WTC11 (cell line): ENCODE measurements at regions not wholly inside any gene's neighbourhood (a gene's known extent, or its start where the extent isn't known, plus 50 kb on each side); places are given as distances from the start of the nearest gene placed in this dataset.

Source experiments
- ATAC-seq: fragments of 200-7000 bp; cut with Tn5 transposase; 2 replicates; pipeline ENCODE4 v1.10.0; 2021; ENCODE audit warnings: mild to moderate bottlenecking, moderate library complexity
- CTCF ChIA-PET: fragments of 300-600 bp; sonication (Branson Sonifier 250); formaldehyde crosslinking; loops from one replicate; lab custom pipeline; 2021; ENCODE audit warnings: antibody characterized with exemption; lab: Charles Lee
- POLR2A ChIA-PET: fragments of 350-600 bp; sonication (Branson Sonifier 250); formaldehyde crosslinking; loops from one replicate; lab custom pipeline; 2021; ENCODE audit warnings: antibody characterized with exemption; lab: Charles Lee
- DNase-seq: peaks from one replicate; pipeline ENCODE4 v3.0.0; 2021; ENCODE audit warnings: low spot score
- H3K27ac Mint-ChIP-seq: 2 replicates; pipeline ENCODE4 v1.8.0; 2021; ENCODE audit warnings: mixed read lengths
- H3K27me3 Mint-ChIP-seq: 2 replicates; pipeline ENCODE4 v1.8.0; 2021; ENCODE audit warnings: low read depth, mild to moderate bottlenecking, moderate library complexity, mixed read lengths
- H3K36me3 Mint-ChIP-seq: 2 replicates; pipeline ENCODE4 v1.8.0; 2021; ENCODE audit warnings: mixed read lengths
- H3K4me1 Mint-ChIP-seq: 2 replicates; pipeline ENCODE4 v1.8.0; 2022; ENCODE audit warnings: mixed read lengths
- H3K4me3 Mint-ChIP-seq: 2 replicates; pipeline ENCODE4 v1.8.0; 2021; ENCODE audit warnings: mild to moderate bottlenecking, moderate library complexity, mixed read lengths
- H3K9me3 Mint-ChIP-seq: 2 replicates; pipeline ENCODE4 v1.8.0; 2021; ENCODE audit warnings: mixed read lengths
- AFF4 ChIP-seq: sonication (generic); formaldehyde crosslinking; IDR thresholded peaks from 2 replicates; pipeline ENCODE4 v1.8.1; 2023; ENCODE audit warnings: mild to moderate bottlenecking, missing genetic modification reagents, borderline replicate concordance
- AR ChIP-seq: fragments of 250-450 bp; sonication (Bioruptor Pico); IDR thresholded peaks from 2 replicates; pipeline ENCODE4 v1.9.0; 2021; ENCODE audit warnings: mild to moderate bottlenecking
- ARID4B ChIP-seq: sonication (generic); formaldehyde crosslinking; IDR thresholded peaks from 2 replicates; pipeline ENCODE4 v1.8.0; 2023; ENCODE audit warnings: missing genetic modification reagents, mild to moderate bottlenecking, borderline replicate concordance
- CREB1 ChIP-seq: sonication (generic); formaldehyde crosslinking; IDR thresholded peaks from 2 replicates; pipeline ENCODE4 v1.8.0; 2023; ENCODE audit warnings: mild to moderate bottlenecking, missing genetic modification reagents
- CTCF ChIP-seq: fragments of 200-600 bp; IDR thresholded peaks from 2 replicates; pipeline ENCODE4 v1.8.0; 2022; ENCODE audit warnings: antibody characterized with exemption
- FOXK1 ChIP-seq: sonication (generic); formaldehyde crosslinking; IDR thresholded peaks from 2 replicates; pipeline ENCODE4 v1.8.0; 2022; ENCODE audit warnings: mild to moderate bottlenecking, moderate library complexity, missing genetic modification reagents
- IRF2 ChIP-seq: sonication (generic); formaldehyde crosslinking; IDR thresholded peaks from 2 replicates; pipeline ENCODE4 v1.8.0; 2022; ENCODE audit warnings: low read depth, missing genetic modification reagents, borderline replicate concordance
- JAZF1 ChIP-seq: fragments of 250-450 bp; sonication (Bioruptor Pico); IDR thresholded peaks from 2 replicates; pipeline ENCODE4 v1.9.0; 2021; ENCODE audit warnings: moderate library complexity, mild to moderate bottlenecking, inconsistent platforms
- MAX ChIP-seq: sonication (generic); formaldehyde crosslinking; IDR thresholded peaks from 2 replicates; pipeline ENCODE4 v1.8.0; 2022; ENCODE audit warnings: mild to moderate bottlenecking, missing genetic modification reagents
- MXD4 ChIP-seq: fragments of 250-450 bp; sonication (Bioruptor Pico); IDR thresholded peaks from 2 replicates; pipeline ENCODE4 v1.8.0; 2021; ENCODE audit warnings: mild to moderate bottlenecking, moderate library complexity, borderline replicate concordance
- PRRX2 ChIP-seq: fragments of 250-450 bp; sonication (Bioruptor Pico); IDR thresholded peaks from 2 replicates; pipeline ENCODE4 v1.8.0; 2021; ENCODE audit warnings: mild to moderate bottlenecking
- TP53 ChIP-seq: sonication (generic); formaldehyde crosslinking; IDR thresholded peaks from 2 replicates; pipeline ENCODE4 v1.8.1; 2023; ENCODE audit warnings: mild to moderate bottlenecking, missing genetic modification reagents
- USF2 ChIP-seq: sonication (generic); formaldehyde crosslinking; IDR thresholded peaks from 2 replicates; pipeline ENCODE4 v1.8.1; 2023; ENCODE audit warnings: mild to moderate bottlenecking, missing genetic modification reagents, moderate library complexity
- ZNF138 ChIP-seq: sonication (generic); formaldehyde crosslinking; conservative IDR thresholded peaks from 2 replicates; pipeline ENCODE4 v1.8.1; 2022; ENCODE audit warnings: mild to moderate bottlenecking, moderate library complexity, missing genetic modification reagents
- ZNF232 ChIP-seq: sonication (generic); formaldehyde crosslinking; IDR thresholded peaks from 2 replicates; pipeline ENCODE4 v1.8.0; 2022; ENCODE audit warnings: mild to moderate bottlenecking, missing genetic modification reagents
- ZNF281 ChIP-seq: sonication (generic); formaldehyde crosslinking; IDR thresholded peaks from 2 replicates; pipeline ENCODE4 v1.8.0; 2023; ENCODE audit warnings: mild to moderate bottlenecking, missing genetic modification reagents
- ZNF416 ChIP-seq: fragments of 250-450 bp; sonication (Bioruptor Pico); IDR thresholded peaks from 2 replicates; pipeline ENCODE4 v1.9.0; 2021; ENCODE audit warnings: mild to moderate bottlenecking, inconsistent platforms
- ZNF671 ChIP-seq: fragments of 250-450 bp; sonication (Bioruptor Pico); IDR thresholded peaks from 2 replicates; pipeline ENCODE4 v1.8.0; 2021; ENCODE audit warnings: mild to moderate bottlenecking

GRCh38 chrY:7285388-7285787, 373.8 kb upstream of the AMELY start:
- Mint-ChIP-seq H3K27ac (no peak overlapping the region), H3K9me3 (no peaks in the 10 kb centered on the region), H3K27me3 (no peaks in the 10 kb centered on the region), H3K36me3 (no peaks in the 10 kb centered on the region), H3K4me1 (no peaks in the 10 kb centered on the region), H3K4me3 (no peak overlapping the region)
- CTCF ChIA-PET = no interaction called here
- no peak for ATAC-seq
- TF ChIP-seq ZNF671 (no peak), CREB1 (no peak), AFF4 (CRISPR knock-in tag) (no peak), ARID4B (CRISPR knock-in tag) (no peak), IRF2 (no peak), AR (no peak), TP53 (CRISPR knock-in tag) (no peak), JAZF1 (CRISPR knock-in tag) (no peak), USF2 (CRISPR knock-in tag) (no peak), CTCF (no peak), ZNF416 (CRISPR knock-in tag) (no peak), PRRX2 (CRISPR knock-in tag) (no peak), FOXK1 (CRISPR knock-in tag) (no peak), MXD4 (no peak), MAX (no peak), ZNF138 (no peak), ZNF281 (CRISPR knock-in tag) (no peak), ZNF232 (CRISPR knock-in tag) (no peak)
- POLR2A ChIA-PET = no interaction called here
- no peak for DNase-seq
